GM12892 (cell line): ENCODE measurements at regions not wholly inside any gene's neighbourhood (a gene's known extent, or its start where the extent isn't known, plus 50 kb on each side); places are given as distances from the start of the nearest gene placed in this dataset.

ENCODE experiments used
- POLR2A ChIP-seq: IDR thresholded peaks from 2 replicates; pipeline ENCODE4 v1.6.1; 2011; ENCODE audit warnings: low read depth, low read length, control low read depth
- POLR2AphosphoS5 ChIP-seq: IDR thresholded peaks from 2 replicates; pipeline ENCODE4 v1.6.1; 2011; ENCODE audit warnings: low read depth, low read length, control low read depth
- TAF1 ChIP-seq: IDR thresholded peaks from 2 replicates; pipeline ENCODE4 v1.6.1; 2011; ENCODE audit warnings: low read depth, mild to moderate bottlenecking, control low read depth, low read length, borderline replicate concordance

- no peak for TF ChIP-seq POLR2A
- no peak for TF ChIP-seq POLR2AphosphoS5
- no peak for TF ChIP-seq TAF1
Observed at GRCh38 chr22:48369789-48370507, 1457.7 kb downstream of the BRD1 start.
